Loucy (cell line): ENCODE measurements at regions not wholly inside any gene's neighbourhood (a gene's known extent, or its start where the extent isn't known, plus 50 kb on each side); places are given as distances from the start of the nearest gene placed in this dataset.

Source experiments
- EZH2phosphoT487 ChIP-seq: fragments of 200-600 bp; IDR thresholded peaks from 2 replicates; pipeline ENCODE4 v1.6.1; 2018; ENCODE audit warnings: antibody characterized with exemption, mild to moderate bottlenecking, moderate library complexity, borderline replicate concordance
- TF ChIP-seq, protein P1 (sequence below): fragments of 200-600 bp; sonication (generic); conservative IDR thresholded peaks from 2 replicates; pipeline ENCODE4 v1.5.1; 2014; ENCODE audit warnings: mild to moderate bottlenecking, antibody characterized with exemption, low read length

DNA sequence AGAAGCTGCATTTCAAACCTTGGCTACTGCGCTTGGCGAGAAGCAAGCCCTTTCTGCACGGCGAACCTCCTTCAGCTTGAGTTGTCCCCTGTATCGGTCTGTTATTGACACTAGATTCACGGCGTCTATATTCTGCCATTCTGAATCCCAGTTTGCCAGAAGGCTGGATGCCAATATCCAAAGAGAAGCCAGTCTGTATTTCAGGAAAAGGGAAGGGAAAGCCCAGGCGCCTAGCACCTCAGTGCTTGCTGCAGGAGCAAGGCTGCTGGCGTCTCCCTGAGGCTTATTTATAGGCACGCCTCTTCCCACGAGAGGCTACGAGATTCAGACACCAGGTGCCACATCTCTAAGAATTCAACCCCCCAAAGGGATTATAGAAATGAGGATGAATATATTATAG is 89.6 kb upstream of the CDH4 start:
- TF ChIP-seq, protein P1, sequence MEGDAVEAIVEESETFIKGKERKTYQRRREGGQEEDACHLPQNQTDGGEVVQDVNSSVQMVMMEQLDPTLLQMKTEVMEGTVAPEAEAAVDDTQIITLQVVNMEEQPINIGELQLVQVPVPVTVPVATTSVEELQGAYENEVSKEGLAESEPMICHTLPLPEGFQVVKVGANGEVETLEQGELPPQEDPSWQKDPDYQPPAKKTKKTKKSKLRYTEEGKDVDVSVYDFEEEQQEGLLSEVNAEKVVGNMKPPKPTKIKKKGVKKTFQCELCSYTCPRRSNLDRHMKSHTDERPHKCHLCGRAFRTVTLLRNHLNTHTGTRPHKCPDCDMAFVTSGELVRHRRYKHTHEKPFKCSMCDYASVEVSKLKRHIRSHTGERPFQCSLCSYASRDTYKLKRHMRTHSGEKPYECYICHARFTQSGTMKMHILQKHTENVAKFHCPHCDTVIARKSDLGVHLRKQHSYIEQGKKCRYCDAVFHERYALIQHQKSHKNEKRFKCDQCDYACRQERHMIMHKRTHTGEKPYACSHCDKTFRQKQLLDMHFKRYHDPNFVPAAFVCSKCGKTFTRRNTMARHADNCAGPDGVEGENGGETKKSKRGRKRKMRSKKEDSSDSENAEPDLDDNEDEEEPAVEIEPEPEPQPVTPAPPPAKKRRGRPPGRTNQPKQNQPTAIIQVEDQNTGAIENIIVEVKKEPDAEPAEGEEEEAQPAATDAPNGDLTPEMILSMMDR = no peak
- no peak for TF ChIP-seq EZH2phosphoT487
